ENCODE measurements at regions not wholly inside any gene's neighbourhood (a gene's known extent, or its start where the extent isn't known, plus 50 kb on each side); places are given as distances from the start of the nearest gene placed in this dataset.

DNA sequence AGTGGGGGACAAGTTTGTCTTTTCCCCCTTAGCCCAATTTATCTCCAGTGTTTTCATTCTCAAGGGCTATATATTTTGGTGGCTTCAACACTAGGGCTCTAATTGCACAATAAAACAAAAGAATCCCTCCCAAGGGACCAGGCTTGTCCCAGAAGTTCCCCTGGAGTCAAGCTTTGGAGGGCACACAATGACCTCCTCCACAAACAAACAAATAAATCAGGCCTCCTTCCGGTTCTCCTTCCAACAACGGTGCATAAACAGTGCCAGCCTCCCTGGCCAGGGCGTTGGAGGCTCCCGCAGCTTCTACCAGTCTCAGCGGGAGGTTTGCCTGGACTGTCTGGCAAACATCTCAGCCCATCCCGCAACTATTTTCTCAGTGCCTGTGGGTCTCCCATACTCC, 188.0 kb upstream of the FOXF1 start:
- H3K4me2 ChIP-seq (ENCODE audit: insufficient read depth, low read length): no peak overlapping the region
- H4K20me1 ChIP-seq (replicated peaks; ENCODE audit: control insufficient read depth, extremely low read depth, insufficient read depth, low read length): no peaks in the 10 kb centered on the region
- H3K9me3 ChIP-seq (replicated peaks; ENCODE audit: control insufficient read depth, insufficient read depth, low read length): no peaks in the 10 kb centered on the region
- BruUV-seq (replicated peaks): no TSS peak
- no peaks in the 10 kb centered on the region for H3K4me1 ChIP-seq (ENCODE audit: control insufficient read depth, extremely low read depth, insufficient read depth, low read length)
- no peak overlapping the region for H3K27ac ChIP-seq (ENCODE audit: insufficient read depth, low read depth, low read length)
- CTCF ChIA-PET: interaction anchor here (0.7 to 0.8 kb wide), 2 partner anchors 70 to 196 kb away, joined by 3 read pairs; no protein-coding TSS in a partner anchor
- H3K27me3 ChIP-seq (ENCODE audit: control insufficient read depth in 2 of 2, insufficient read depth in 2 of 2, low read length in 2 of 2): peaks cover 0 to 5% of the 10 kb centered on the region in 2 experiments
- no peak overlapping the region for H3K4me3 ChIP-seq (replicated peaks in 1 of 3; ENCODE audit: insufficient read depth in 1 of 3, low read depth in 1 of 3, low read length in 3 of 3)
- no peak overlapping the region for H2AFZ ChIP-seq (ENCODE audit: low read depth, low read length)
- FAIRE-seq (no peak), DNase-seq (ENCODE audit: low read depth, low spot score) (no peak)
- H3K36me3 ChIP-seq (ENCODE audit: control insufficient read depth in 2 of 2, extremely low read depth in 1 of 2, insufficient read depth in 2 of 2, low read length in 2 of 2): no peaks in the 10 kb centered on the region
- intact Hi-C loops (cut with micrococcal nuclease): no loop called here
- POLR2A ChIA-PET: no interaction called here
- TF ChIP-seq POLR2A (IDR thresholded peaks at IDR 0.05; ENCODE audit: low read depth, low read length) (no peak), JUN (IDR thresholded peaks at IDR 0.05; ENCODE audit: borderline replicate concordance, insufficient read depth, insufficient read length, low read depth) (no peak), FOS (IDR thresholded peaks at IDR 0.05; ENCODE audit: borderline replicate concordance, insufficient read depth, low read length) (no peak), MYC (IDR thresholded peaks at IDR 0.05; ENCODE audit: low read depth, low read length) (no peak), GATA2 (IDR thresholded peaks at IDR 0.05; ENCODE audit: insufficient read depth, insufficient read length, low read depth, low read length) (no peak), EZH2 (IDR thresholded peaks at IDR 0.05; ENCODE audit: borderline replicate concordance, low read depth, low read length, severe bottlenecking) (no peak), POLR2AphosphoS5 (IDR thresholded peaks at IDR 0.05; ENCODE audit: insufficient read depth, low read depth, low read length) (no peak), MAX (IDR thresholded peaks at IDR 0.05; ENCODE audit: insufficient read depth, insufficient read length) (no peak)
- TF ChIP-seq, protein P1, sequence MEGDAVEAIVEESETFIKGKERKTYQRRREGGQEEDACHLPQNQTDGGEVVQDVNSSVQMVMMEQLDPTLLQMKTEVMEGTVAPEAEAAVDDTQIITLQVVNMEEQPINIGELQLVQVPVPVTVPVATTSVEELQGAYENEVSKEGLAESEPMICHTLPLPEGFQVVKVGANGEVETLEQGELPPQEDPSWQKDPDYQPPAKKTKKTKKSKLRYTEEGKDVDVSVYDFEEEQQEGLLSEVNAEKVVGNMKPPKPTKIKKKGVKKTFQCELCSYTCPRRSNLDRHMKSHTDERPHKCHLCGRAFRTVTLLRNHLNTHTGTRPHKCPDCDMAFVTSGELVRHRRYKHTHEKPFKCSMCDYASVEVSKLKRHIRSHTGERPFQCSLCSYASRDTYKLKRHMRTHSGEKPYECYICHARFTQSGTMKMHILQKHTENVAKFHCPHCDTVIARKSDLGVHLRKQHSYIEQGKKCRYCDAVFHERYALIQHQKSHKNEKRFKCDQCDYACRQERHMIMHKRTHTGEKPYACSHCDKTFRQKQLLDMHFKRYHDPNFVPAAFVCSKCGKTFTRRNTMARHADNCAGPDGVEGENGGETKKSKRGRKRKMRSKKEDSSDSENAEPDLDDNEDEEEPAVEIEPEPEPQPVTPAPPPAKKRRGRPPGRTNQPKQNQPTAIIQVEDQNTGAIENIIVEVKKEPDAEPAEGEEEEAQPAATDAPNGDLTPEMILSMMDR (IDR thresholded peaks at IDR 0.05; ENCODE audit: extremely low read depth in 1 of 2, insufficient read depth in 1 of 2, low read depth in 1 of 2, low read length in 2 of 2): no peak
- H3K9me1 ChIP-seq (replicated peaks; ENCODE audit: control insufficient read depth, extremely low read depth, insufficient read depth, low read length): no peaks in the 10 kb centered on the region
- H3K9ac ChIP-seq (replicated peaks; ENCODE audit: extremely low read depth, insufficient read depth, low read length): no peak overlapping the region
- dilution Hi-C loops (cut with MboI; ENCODE audit: extremely low pct_ligation_motif_present, low sequenced_read_pairs): no loop called here
- no peaks in the 10 kb centered on the region for H3K79me2 ChIP-seq (ENCODE audit: control insufficient read depth, insufficient read depth, low read length)

Measured in endothelial cell of umbilical vein (primary cell).